Activated CD4-positive, CD25-positive, alpha-beta regulatory T cell treated with anti-CD3 and anti-CD28 coated beads, Interleukin-2, amount 50 U/mL, for 24 hours (primary cell): ENCODE measurements at regions not wholly inside any gene's neighbourhood (a gene's known extent, or its start where the extent isn't known, plus 50 kb on each side); places are given as distances from the start of the nearest gene placed in this dataset.
A peak's percentile ranks its signal among the peaks of the same experiment; 100 is the strongest.

Experiments used
- ATAC-seq, 2 donors: fragments of 150-1000 bp; cut with Tn5 transposase; one replicate each; pipeline ENCODE4 v1.10.0; 2021; ENCODE audit warnings: mild to moderate bottlenecking in 1 of 2, moderate library complexity in 1 of 2

DNA sequence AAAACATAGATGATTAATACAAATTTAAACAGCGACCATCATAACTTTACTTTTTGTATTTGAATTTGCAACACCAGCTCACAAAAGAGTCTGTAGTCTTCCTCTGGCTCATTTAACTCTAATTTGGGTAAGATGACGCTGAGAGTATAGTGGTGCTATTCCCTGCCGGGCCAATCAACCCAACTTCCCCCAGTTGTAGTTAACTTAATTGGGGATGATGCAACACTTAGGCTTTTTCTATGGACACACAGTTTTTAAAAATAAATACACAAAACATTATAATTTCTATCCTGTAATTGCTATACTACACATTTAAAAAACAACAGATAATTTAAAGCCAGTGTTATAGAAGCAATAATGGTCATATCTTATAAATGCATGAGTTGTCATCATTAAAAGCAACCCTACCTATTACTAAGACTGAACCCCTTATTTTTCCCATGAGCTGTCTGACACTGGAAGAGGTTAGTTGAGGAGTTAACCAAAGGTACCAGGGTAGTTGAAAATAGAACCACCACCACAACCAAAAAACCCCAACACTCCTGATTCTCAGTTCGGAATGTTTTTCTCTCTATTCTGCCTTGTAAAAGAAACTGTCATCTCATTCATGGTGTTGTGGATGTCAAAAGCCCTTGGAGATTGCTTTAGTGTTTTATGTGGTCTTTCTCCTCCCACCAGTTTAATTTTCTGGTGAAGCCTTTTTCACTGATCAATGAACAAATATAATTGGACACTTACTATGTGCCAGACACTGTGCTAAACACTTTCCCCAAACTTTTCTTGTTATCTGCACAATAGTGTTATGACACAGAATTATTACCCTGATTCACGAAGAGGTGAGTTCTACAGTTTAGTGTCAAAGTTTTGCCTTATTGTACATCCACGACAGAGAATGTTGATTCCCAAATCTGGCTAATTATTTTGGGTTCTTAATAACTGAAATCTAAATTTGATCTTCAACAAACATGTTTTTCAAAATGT is 61.5 kb upstream of the RAPGEF2 start:
- ATAC-seq = no peak

DNA sequence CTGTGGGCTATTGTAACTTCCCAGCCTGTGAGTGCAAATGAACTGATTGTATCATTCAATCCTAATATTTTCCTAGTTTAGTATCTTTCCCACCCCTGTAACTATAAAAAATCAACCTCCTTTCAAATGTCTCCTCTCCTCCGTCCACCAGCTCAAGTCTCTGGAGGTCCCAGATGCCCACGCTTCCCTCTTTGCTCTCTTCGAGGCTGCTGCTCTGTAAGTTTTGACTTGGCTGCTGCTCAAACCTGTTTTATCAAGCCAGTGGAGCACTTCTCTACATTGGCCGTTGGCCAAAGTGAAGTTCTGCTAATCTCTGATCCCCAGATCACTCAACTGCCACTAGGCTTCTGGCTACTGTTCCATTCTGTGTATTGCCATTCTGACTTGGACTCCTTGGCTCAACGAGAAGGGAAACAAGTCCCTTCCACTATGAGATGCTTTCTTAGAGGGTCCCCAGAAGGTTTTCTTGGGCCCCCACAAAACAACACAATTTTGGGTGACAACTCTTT is 60.7 kb upstream of the RAPGEF2 start:
- no peak for ATAC-seq

DNA sequence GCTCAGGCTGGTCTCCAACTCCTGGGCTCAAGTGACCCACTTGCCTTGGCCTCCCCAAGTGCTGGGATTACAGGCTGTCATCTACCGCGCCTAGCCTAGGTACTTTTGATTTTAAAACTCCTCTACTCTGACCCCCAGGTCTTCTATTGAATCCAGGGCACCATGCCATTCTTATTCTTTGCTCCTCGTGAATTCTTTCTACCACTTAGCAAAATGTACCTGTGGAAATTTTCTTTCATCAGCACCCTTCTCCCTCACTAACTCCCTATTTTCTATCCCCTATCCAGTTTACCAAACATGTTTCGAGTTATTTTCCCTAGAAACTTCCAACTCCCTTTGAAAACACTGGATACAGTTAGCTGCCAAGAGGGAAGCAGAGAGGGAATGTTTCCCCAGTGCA is 60.0 kb upstream of the RAPGEF2 start:
- ATAC-seq = no peak

GRCh38 chr4:159043861-159044260 is 59.0 kb upstream of the RAPGEF2 start:
- ATAC-seq = no peak

DNA sequence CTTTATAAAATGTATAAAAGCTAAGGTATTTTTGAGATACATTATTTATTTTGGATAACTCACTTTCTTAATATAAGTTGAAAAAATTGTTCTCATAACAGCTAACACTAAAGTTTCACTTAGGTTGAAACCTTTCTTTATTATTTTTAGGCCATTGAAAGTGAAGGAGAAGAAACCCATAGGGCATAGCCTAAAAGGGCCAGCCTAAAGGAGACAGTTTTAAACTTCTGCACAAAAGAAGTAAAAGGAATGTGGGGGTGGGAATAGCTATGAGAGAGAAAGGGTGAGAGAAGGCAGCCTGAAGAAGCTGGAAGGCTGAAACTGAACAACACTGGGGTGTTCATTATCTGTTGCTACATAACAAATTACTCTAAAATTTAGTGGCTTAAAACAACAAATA is 57.6 kb upstream of the RAPGEF2 start:
- ATAC-seq = no peak

GRCh38 chr4:159046683-159047082 is 56.2 kb upstream of the RAPGEF2 start:
- ATAC-seq = no peak

DNA sequence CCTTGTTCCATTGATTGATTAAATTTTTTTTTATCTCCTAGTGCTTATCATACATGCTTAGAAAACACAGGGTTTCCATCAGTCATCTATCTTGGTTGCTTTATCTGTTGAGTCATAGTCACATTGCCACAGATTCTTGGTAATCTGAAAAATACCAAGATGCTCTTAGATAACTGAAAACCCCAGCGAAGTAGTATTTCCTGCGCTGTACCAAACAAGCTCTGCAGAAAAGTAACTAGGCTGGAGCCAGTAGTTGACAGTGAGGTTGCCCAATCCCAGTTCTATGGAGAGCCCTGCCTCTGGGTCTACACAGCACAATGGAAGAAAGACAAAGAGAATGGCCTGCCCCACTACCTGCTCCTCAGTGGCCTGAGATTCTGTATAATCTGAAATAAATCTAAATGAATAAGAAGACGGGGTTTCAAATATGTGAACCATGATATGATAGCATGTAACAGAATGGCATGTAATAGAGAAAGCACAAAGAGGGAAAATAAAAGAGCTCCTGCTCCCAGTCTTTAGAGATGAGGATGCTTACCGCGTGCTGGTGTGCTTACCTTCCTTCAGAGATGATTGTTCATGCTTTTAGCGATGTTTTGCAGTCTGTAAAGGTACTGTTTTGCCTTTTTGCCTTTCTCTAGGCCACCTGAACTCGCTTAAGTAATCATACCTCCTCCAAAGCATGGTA is 55.3 kb upstream of the RAPGEF2 start:
- peak; percentile 71 to 74 for ATAC-seq

- ATAC-seq = no peak
These were observed 54.6 kb upstream of the RAPGEF2 start for GRCh38 chr4:159048166-159048886.

- no peak for ATAC-seq
These were observed 53.0 kb upstream of the RAPGEF2 start for GRCh38 chr4:159049780-159050375.

DNA sequence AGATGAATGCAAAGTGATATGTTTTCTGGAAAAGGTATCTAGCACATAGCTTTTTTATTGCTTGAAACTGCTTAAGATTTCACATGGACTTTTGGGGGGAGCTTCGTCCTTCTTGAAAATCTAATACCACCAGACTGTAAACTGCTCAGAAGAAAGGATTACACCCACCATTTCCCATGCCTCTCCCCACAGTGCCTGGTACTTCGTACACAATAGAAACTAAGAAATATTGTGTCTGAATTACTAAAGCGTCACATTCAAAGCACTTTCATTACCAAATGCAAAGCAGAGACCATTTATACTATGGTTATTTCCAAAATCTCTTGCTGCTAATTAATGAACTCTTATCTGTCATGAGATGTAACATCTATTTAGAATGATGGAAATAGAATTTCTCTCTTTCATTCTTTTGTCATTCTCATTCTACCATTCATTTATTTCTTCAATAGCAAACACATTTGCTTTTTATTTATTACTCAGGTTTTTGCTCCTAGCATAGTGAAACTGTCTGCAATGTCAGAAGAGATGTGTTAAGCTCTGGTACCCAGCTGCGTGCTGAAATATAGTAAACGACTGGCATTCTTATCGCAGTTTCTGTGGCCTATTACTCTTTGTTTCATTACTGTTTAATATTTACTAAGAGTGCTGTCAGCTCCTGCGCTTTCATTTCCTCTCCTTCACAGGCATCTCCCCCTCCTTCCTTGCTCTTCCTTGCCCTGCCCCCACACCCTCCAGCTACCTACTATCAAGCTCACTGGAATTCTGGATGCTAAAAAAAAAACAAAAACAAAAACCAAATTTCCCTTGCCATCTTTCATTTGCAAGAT is 51.4 kb upstream of the RAPGEF2 start:
- ATAC-seq = peak; percentile 37 to 54

- no peak for ATAC-seq
These were observed 50.6 kb upstream of the RAPGEF2 start for GRCh38 chr4:159052315-159052714.
